GM12874 (cell line): ENCODE measurements at regions not wholly inside any gene's neighbourhood (a gene's known extent, or its start where the extent isn't known, plus 50 kb on each side); places are given as distances from the start of the nearest gene placed in this dataset.
A peak's percentile ranks its signal among the peaks of the same experiment; 100 is the strongest.

Source experiments
- CTCF ChIP-seq: IDR thresholded peaks from 2 replicates; pipeline ENCODE4 v1.5.1; 2011; ENCODE audit warnings: low read depth, mild to moderate bottlenecking, control low read depth, low read length, moderate library complexity; ENCODE audit not compliant: insufficient read depth

GRCh38 chr1:29385966-29386365, 149.6 kb downstream of the PTPRU start:
- no peak for TF ChIP-seq CTCF

DNA sequence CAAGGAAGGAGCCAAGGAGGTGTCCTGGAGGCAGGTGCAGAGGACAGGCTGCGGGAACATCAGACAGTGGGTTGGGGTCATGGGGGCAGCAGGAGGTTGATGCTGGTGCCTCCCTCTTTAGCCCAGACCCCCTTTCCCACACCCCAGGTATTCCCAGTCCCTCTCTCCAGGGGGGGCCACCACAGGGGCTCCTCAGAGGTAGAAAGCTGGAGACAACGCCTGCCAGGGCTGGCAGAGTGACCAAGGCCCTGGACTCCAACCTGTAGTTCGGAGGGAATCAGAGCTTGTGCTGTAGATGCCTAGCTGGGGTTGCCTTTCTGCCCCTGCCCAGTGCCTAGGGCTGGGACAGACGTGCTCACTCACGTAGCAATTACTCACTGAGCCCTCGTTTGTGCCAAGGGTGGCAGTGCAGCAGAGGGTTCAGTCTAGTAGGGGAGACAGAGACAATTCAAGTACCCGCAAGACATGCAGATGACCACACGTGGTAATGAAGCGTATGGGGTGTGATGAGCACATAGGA, 148.2 kb downstream of the PTPRU start:
- no peak for TF ChIP-seq CTCF

DNA sequence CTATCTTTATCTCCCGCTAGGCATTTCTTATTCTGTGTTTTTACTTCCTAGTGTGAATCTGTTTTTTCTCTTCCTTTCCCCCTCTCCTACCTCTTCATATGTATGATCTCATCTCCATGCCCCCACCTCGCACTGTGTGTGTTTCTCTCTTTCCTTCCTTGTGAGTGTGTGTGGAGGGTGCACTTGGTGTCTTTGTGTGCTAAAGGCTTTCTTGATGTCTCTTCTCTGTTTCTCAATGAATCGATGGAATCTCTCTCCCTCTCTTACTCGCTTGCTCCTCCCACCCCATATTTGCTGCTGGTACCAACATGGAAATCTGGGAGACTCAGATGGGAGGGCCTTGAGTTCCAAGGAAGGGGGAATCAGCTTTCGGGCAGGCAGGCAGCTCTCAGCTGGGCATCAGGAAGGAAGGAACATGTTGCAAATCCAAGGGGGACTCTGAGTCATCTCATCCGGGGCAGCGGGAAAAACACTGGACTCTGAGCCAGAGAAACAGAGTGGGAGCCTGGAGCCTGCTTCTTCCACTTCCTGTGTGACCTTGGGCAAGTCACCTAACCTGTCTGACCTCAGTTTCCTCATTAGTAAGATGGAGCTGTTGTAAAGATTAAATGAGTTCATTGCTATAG, 147.5 kb downstream of the PTPRU start:
- no peak for TF ChIP-seq CTCF

DNA sequence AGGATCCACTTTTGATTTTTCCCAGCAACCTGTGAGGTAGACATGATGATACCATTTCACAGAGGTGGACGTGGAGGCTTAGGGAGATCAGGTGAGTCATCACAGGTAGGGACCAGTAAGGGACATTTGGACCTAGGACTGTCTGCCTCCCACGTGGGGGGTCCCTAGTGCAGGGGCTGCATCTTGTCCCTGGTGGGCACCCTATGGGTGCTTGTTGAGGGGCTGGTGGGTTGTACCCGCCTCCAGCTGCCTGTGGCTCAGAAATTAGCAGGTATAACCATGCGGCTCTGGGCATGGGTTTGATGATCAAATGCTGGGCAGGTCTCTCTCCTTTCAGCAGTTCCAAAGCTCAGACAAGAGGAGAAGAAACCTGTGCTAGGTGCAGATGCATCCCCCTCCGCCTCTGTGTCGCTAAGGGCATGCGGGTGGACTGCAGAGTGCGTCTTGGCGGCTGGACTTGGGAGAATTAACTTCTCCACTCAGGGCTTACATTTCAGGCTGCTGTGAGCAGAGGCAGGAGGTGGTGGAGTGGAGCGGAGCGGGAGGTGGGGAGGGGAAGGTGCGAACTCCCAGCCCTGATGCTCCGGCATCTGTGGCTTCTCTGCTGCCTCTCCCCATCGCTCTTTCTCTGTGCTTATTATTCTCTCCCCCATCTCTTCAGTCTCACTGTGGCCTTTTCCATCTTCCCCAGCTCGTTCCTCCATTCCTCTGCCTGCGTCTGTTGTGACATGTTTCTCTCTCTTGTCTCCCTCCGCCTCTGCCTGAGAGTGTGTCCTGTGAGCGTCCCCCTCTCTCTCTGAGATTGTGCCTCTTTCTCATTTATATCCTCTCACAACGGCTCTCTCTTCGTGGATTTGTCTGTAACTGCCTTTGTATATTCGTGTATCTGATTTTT, 146.8 kb downstream of the PTPRU start:
- TF ChIP-seq CTCF = no peak

DNA sequence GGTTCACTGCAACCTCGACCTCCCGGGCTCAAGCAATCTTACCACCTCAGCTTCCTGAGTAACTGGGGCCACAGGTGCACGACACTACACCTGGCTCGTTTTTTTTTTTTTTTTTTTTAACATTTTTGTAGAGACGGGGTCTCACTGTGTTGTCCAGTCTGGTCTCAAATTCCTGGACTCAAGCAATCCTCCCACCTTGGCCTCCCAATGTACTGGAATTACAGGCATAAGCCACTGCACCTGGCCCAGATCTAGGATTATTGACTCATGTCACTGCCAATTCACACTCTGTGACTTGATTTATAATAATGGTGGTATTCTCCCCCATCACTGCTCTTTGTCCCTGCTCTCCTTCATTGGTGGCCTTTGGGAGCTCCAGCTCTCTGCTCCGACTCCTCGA, 145.1 kb downstream of the PTPRU start:
- TF ChIP-seq CTCF = no peak

DNA sequence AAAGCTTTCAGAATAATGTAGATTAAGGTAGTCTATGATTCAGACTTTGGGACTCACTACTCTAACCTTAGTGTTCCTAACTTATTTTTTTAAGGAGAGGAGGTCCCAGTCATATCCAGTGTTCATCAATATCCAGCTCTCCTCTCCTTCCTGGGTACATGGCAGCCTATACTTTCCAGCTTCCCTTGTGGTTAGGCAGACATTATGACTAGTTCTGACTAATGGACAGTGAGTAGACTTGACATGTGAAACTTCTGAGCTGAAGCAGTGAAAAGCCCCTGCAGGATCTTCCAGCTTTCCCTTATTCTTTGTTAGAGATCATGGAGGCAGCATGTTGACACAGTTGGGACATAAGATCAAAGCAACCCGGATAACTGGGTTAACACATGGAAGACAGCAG, 144.2 kb downstream of the PTPRU start:
- TF ChIP-seq CTCF = no peak

GRCh38 chr1:29379443-29380073, 143.2 kb downstream of the PTPRU start:
- peak; percentile 55; the same call in 1 of the 2 replicates for TF ChIP-seq CTCF
